ENCODE measurements at regions not wholly inside any gene's neighbourhood (a gene's known extent, or its start where the extent isn't known, plus 50 kb on each side); places are given as distances from the start of the nearest gene placed in this dataset.

DNA sequence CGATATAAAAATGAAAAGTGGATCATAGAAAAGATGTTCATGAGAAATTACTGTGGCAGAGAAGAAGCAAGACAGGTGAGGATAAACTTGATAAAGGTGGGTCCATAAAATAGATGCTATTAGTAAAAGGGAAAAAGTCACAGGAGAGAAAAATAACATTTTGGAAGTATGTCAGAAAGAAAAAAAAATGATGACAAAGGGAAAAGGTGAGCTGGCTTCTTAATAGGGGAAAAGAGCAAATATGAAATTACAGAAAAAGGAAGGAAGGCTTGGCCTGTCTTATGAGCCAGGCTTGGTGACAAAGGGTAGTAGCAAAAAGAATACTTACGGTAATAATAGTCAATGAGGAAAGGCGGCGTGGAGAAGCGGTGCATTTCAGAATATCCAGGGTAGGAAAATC is 386.1 kb downstream of the RWDD3 start:
- TF ChIP-seq, protein P1, sequence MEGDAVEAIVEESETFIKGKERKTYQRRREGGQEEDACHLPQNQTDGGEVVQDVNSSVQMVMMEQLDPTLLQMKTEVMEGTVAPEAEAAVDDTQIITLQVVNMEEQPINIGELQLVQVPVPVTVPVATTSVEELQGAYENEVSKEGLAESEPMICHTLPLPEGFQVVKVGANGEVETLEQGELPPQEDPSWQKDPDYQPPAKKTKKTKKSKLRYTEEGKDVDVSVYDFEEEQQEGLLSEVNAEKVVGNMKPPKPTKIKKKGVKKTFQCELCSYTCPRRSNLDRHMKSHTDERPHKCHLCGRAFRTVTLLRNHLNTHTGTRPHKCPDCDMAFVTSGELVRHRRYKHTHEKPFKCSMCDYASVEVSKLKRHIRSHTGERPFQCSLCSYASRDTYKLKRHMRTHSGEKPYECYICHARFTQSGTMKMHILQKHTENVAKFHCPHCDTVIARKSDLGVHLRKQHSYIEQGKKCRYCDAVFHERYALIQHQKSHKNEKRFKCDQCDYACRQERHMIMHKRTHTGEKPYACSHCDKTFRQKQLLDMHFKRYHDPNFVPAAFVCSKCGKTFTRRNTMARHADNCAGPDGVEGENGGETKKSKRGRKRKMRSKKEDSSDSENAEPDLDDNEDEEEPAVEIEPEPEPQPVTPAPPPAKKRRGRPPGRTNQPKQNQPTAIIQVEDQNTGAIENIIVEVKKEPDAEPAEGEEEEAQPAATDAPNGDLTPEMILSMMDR (IDR thresholded peaks at IDR 0.05): no peak
- TF ChIP-seq POLR2A (IDR thresholded peaks at IDR 0.05) (no peak), EP300 (IDR thresholded peaks at IDR 0.05) (no peak)
